Erythroblast (primary cell): ENCODE measurements at regions not wholly inside any gene's neighbourhood (a gene's known extent, or its start where the extent isn't known, plus 50 kb on each side); places are given as distances from the start of the nearest gene placed in this dataset.

Experiments used
- GATA1 ChIP-seq: IDR thresholded peaks from 2 replicates; pipeline ENCODE4 v1.6.1; 2011; ENCODE audit warnings: low read depth, mild to moderate bottlenecking, control low read depth, low read length, moderate library complexity
- POLR2A ChIP-seq: IDR thresholded peaks from 2 replicates; pipeline ENCODE4 v1.6.1; 2011; ENCODE audit warnings: mild to moderate bottlenecking, low read length

GRCh38 chr2:2681711-2682251 lies 350.7 kb upstream of the MYT1L start:
- TF ChIP-seq POLR2A (no peak), GATA1 (no peak)
